DMS 273 (cell line): ENCODE measurements at regions not wholly inside any gene's neighbourhood (a gene's known extent, or its start where the extent isn't known, plus 50 kb on each side); places are given as distances from the start of the nearest gene placed in this dataset.

Experiments
- DNase-seq: peaks from one replicate; lab custom pipeline; 2025; ENCODE audit not compliant: unreplicated experiment; lab: John Stamatoyannopoulos, UW

DNA sequence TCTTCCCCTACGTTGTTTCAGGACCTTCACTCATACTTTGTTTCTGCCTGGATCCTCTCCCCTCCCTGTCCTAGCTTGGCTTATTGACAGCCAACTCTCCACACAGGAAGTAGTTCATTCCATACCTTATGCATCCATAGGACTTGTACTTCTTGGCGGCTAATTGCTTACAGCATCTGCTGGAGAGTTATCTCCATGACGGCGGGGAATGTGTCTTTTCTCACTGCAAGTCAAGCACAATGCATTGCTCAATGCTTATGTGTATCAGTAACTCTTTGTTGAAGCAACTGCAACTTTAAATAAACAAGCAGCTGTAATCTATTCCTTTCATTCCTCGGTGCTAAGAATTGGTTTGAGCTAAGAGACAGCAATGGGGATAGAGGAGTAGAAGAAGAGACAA is 551.3 kb upstream of the EPHA7 start:
- DNase-seq, result no peak

DNA sequence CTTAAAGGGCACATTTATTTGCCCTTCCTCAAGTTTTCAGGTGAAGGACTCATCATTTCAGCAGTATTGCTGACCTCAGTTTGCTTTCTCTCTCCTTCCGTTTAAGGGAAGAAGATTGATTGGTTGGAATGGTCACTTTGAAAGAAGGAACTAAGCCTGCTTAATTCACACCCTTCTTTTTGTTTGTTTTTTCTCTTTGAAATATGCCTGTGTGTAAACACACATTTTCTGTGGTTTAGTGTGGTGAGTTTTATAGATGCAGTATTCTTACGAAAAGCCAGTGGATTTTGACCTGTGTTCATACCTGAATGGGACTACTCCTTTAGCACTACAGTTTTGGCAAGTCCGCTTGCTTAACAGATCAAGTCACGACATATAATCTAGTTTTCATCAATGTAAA is 548.8 kb upstream of the EPHA7 start:
- DNase-seq, result no peak

DNA sequence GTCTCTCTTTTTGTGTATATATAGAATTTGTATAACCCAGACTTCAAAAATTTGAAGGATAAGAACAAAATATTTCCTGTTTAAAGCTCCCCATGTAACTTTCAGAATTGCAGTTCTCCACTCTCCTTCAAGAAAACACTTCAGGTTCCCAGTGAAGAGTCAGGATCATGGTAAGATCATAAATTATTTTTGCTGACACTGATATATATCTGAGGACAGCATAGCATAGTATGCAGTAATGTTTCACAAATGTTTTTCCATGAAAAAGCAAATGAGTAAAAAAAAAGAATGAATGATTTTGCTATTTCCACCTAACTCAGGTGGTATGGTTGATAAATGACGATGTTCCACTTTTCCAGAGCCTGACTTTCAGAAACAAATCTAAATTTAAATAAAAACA is 545.6 kb upstream of the EPHA7 start:
- no peak for DNase-seq

DNA sequence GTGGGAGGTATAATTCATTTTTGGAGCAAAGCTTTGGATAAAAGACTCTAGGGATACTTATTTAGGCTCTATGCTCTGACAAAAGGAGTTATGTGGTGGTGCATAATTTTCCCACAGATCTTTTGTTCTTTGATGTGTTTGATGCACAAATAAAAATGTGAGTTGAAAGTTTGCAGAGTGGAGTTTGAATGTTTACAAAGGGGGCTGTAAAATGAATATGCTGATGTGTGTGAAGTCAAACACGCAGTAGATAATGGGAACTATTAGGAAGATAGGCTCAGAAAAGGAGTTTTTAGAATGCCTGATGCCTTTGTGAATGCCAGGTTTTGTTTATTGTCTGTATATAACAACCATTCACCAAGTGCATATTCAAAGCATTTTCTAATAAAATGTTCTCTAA is 545.0 kb upstream of the EPHA7 start:
- DNase-seq, result no peak

DNA sequence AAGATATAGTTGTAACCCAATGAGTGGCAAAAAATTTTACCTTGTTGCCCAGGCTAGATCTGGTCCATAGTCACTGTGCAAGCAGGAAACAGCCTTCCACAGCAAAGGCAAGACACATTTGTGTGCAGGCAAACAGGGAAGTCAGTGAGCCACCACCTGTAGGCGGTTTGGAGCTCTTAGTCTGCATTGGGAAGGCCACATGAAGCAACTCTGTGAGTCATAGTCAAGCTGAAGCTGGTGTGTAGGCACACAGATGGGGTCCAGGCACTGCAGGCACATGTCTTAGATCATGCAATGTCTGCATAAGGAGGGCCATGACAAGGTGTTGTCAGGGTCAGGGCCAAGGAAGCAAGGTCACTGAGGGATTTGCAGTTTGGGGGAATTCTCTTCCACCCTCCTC is 543.2 kb upstream of the EPHA7 start:
- DNase-seq, result no peak

DNA sequence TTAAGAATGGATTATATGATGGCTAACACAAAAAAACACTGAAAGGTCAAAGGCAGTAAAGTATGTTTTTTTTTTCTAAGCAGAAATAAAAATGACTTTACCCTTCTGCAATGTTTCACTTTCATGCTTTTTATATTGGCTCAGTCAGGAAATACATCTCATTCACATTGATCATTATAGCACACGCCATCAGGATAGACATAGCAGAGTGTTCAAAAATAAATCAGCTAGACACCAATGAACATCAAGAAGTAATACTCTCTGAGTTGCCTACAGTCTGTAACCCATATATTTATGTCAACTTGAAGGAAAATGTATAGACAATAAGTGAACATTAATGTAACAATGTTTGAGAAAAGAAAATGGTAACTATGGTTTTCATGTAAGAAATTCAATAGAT is 535.2 kb upstream of the EPHA7 start:
- DNase-seq, result no peak

DNA sequence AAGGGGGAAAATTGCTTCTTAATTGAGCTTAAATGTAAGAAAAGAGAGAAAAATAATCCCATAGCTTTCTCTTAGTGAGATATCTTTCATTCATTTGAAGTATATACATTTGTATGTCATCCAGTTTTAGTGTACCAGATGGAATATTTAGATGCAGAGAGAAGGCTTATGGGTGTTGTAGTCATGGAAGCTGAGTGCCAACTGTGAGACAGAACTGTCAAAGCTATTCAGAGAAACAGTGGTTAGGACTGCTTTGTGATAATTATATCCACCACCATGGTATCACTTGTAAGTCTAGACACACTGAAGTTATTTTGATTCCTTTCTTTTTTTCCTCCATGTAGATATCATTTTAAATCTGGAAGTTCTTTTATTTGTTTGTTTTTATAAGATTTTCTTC is 524.3 kb upstream of the EPHA7 start:
- DNase-seq, result no peak

DNA sequence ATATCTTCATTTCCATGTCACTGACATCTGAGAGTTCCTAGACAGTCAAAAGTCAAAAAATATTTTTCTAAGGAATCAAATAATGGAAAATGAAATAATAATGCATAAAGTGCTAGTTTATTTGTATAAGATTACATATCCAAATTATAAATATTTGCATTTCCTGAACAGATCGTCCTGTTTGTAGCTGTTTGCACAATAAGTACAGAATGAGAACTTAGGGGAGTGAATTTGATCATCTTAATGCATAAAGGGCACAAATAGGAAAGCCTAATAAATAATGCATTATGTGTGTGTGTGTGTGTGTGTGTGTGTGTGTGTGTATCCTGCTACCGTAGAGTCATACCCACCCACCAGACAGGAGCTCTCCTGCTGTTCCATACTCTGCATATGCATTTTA is 521.0 kb upstream of the EPHA7 start:
- DNase-seq, result no peak

DNA sequence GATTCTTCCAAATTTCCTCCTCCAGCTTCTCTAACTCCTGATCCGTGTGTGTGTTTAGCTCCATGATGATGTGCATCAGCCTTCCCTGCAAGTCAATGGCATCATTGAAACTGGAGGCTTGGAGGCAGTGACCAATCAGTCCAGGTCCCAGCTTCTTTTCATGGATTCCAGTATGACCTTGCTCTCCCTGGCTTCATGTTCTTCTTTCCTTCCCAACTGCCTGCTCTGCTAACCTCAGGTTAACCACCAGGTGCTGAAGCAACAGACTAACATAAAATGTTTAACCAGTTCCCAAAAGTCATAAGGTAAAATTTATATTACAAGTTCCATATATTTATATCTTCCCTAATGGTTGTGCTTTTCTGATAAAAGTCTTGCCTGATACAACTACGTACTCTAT is 512.8 kb upstream of the EPHA7 start:
- no peak for DNase-seq

DNA sequence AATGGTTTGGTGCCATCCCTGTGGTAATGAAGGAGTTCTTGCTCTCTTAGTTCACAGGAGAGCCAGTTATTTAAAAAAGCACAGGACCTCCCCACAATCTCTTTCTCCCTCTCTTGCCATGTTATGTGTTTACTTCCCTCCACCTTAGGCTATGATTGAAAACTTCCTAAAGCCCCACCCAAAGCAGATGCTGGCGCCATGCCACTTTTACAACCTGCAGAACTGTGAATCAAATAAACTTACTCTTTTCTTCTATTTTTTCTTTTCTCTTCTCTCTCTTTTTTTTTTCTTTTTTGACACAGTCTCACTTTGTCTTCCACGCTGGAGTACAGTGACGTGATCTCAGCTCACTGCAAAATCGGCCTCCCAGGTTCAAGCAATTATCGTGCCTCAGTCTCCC is 508.4 kb upstream of the EPHA7 start:
- no peak for DNase-seq

DNA sequence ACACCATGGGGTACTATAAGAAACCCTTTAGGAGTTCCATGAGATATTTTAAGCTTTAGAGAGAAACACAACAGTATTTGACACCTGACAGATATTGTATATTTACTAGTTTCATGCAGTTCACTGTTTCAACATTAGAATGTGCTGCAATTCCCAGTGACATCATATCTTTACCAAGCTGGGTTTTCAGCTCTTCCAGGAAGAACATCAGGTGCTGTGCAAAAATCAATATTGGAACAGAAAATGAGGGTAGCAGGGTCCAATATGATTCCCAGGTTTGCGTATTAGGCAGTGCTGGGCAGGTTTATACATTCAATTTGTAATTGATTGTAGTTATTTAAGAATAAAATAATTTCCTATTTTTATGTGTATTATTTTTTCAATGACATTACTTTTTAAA is 500.0 kb upstream of the EPHA7 start:
- no peak for DNase-seq

DNA sequence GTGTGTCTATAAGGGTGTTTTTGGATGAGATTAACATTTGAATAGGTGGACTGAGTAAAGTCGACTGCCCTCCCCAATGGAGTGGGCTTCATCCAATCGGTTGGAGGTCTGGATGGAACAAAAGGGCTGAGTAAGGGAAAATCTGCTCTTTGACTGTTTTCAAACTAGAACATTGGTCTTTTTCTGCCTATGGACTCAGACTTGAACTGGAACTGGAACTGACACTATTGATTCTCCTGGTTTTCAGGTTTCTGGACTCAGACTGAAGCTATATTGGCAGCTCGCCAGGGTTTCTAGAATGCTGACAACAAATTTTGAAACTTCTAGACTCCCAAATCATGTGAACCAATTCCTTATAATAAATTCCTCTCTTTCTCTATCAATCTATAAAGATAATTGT is 498.9 kb upstream of the EPHA7 start:
- peak; percentile 2 for DNase-seq

DNA sequence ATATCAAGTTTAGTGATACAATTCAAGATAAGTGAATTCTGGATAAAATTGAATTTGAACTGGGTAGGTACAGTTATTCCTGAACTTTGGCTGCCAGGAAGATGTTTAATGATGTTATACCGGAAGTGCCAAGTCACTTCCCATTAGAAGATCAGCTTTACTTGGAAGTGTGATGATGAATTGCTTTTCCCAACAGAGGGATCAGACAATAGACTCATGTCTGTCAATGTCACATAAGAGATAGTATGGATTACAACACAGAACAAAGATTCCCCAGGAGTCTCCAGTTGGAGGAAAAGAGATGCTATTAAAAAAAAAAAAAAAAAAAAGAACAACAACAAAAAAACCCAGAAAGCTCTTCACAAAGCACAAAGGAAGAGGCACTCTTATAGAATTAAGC is 497.9 kb upstream of the EPHA7 start:
- DNase-seq, result no peak

DNA sequence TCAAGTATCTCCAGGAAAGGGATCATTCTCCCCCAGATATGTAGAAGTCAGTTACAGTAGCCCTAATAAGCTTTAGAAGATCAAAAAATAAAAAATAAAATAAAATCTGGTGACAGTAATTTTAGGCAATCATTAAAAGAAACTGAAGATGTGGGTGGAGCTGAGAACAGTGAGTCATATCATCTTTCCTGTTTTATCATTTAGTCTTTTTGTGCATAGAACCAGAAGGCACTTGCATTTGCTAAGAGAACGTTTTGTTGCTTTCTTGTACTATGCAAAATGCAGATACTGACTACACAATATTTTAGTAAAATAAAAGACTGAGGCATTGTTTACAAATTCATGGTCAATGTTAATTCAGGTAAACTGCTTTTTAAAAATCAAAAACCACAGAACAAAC is 497.4 kb upstream of the EPHA7 start:
- DNase-seq, result no peak

DNA sequence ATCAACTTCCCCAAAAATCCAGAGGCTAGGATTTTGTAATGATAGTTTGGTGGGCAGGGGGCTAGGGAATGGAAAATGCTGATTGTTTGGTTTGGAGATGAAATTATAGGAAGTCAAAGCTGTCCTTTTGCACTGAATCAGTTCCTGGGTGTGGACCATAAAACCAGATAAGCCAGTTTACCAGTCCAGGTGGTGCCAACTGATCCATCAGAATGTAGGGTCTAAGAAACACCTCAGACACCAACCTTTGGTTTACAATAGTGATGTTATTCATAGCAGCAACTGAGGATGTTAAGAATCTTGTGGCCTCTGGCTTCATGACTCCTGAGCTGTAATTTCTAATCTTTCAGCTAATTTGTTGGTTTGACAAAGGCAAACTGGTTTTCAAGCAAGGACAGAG is 496.6 kb upstream of the EPHA7 start:
- DNase-seq, result no peak

DNA sequence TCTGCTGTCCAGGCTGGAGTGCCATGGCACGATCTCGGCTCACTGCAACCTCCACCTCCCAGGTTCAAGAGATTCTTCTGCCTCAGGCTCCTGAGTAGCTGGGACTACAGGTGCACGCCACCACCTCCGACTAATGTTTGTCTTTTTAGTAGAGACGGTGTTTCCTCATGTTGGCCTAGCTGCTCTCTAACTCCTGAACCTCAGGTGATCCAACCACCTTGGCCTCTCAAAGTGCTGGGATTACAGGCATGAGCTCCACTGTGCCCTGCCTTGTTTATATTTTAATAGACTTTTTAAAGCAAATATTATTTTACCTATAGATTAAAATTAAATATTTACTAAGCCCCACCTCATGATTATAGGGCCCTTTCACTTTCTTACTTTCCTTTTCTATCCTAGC is 483.2 kb upstream of the EPHA7 start:
- DNase-seq, result no peak

DNA sequence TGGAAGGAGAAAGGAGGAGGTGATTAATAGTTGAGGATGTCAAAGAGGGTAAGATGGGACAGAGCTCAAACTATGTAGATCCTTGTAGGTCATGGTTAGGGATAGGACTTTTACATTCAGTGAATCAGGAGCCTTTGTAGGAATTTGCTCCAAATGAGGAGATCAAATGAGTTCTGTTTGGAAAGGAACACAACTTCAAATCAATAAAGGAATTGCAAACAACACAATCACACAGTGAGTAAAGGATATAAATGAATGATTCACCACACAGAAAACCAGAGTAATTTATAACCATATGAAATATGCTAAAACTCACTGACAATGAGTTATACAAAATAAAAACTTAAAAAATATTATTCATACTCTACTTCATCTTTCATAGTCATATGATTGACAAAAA is 480.8 kb upstream of the EPHA7 start:
- DNase-seq, result no peak

DNA sequence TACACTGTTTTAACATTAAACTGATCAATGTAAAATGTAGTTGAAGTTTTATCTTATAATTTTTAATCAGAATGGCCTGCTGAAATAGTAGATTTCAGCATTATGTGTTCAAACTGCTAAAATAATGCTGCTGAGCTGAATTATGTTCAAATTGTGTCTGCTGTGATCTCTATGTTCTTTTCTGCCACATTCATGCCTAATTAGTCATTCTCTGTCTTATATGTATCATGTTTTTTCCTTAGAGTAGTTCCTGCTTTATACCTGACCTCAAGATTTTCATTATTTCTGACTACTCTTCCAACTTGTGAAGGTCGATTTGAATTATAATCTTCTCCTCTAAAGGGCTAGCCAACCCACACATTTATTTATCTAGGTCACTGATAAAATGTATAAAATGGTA is 476.7 kb upstream of the EPHA7 start:
- DNase-seq, result no peak

DNA sequence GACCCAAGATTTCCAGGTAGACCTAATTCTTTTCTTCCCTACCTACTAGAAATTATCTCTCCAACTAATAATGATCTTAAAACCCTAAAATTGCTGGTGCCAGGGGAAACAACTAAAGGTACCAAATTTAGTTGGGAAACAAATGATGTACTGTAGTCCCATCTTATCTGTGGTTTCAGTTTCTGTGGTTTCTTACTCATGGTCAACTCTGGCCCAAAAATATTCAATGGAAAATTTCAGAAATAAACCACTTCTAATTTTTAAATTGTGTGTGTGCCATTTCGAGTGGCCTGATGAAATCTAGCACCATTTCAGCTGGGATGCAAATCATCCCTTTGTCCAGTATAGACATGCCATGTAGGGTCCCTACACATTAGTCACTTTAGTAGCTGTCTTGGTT is 475.2 kb upstream of the EPHA7 start:
- DNase-seq, result no peak

DNA sequence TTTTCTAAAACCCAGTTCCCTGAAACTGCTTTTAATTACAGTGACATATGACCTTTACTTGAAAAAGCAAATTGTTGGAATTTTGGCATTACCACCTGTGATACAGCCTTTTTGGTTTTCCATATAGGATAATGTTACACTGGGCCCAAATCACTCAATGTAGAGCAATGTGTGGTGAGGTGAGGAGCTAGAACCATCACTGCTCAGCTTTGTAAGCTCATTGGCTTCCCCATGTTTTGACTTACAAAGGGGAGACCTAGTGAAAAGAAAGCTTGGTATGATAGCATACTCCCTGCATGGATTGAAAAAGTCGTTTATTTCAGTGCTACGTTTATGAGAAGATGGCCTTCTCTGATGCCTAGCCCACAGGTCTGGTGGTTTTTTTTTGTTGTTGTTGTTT is 470.4 kb upstream of the EPHA7 start:
- DNase-seq, result no peak

DNA sequence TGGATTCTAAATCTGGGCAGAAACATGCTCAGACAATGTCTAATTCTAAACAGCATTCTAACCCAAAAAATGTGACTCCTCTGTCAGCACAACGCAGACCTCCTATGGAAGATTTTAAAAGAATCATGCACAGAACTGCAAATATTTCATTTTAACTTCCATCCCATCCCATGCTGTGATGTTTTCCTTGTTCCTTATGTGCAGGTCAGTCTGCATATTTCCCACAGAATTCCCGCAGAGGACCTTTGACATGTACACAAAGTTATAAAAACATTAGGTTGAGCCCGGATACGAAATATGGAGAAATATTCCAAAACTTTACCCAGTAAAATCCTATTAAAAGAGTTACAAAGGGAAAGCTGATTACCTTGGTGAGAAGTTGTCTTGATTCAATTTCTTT is 467.1 kb upstream of the EPHA7 start:
- no peak for DNase-seq

DNA sequence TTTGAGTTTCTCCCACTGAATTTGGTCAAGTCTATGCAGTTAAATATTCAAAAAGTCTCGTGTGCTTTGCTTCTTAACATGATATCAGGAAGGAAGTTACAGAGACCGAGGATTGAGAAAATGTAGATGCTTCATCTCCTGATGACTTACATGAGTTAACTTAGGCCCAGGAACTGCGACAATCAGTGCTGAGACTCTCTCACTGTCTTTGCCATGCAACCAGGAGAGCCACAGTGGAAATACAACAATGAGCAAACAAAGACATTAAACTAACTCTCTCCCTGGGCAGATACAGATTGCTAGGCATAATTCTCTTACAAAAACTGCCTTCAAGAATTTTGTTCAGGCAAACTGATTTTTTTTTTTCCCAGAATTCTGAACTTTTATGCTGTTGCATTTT is 440.6 kb upstream of the EPHA7 start:
- no peak for DNase-seq

DNA sequence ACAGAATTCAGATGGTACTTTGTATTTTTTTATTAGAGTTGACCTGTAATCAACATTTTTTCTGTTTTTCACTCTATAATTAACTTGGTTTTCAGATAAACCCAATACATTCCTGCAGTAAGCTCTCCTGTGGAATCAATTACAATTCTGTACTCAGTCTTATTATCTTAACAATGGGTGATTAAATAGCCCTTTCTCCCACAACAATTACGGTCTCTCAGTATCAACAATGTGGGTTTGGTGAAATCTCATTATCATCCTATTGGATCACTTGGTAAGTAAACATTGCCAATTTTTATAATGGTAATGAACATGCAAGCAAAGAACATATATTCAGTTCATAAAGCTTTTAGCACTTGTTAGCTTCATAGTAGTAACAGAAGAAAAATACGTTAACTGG is 438.9 kb upstream of the EPHA7 start:
- no peak for DNase-seq

DNA sequence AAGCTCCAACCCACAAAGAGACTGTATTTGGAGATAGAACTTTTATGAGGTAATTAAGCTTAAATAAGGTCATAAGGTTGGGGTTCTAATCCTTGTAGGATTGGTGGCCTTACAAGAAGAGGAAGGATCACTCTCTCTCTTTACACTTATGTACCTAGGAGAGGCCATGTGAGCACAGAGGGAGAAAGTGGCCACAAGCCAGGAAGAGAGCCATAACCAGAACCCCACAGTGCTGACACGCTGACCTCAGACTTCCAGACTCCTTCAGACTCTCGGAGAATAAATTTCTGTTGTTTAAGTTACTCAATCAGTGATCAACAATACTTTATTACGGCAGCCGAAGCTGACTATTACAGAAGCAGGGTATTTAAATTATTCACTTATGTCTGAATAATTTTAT is 430.5 kb upstream of the EPHA7 start:
- DNase-seq, result no peak
